ENCODE measurements at regions not wholly inside any gene's neighbourhood (a gene's known extent, or its start where the extent isn't known, plus 50 kb on each side); places are given as distances from the start of the nearest gene placed in this dataset.

DNA sequence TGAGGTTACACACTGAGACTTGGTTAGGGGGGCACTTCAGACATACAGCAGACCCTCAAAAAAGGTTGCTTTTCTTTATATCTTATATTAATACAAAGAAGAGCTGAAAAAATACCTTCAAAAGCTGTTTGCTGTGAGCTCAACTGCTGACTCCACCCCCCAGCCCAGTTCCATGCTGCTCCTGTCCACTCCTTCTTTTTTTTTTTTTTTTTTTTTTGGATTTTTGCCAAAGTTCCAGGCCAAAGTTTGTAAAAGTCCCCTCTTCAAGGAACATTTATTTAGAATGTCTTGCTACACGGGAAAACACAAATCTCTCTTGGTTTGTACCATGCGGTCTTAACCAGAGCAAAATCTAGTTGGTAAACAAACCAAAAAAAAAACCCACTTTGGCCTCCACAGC is 85.3 kb upstream of the AKAP12 start:
- no peaks in the 10 kb centered on the region for H3K36me3 ChIP-seq
- no peak overlapping the region for H3K4me3 ChIP-seq
- TF ChIP-seq, protein P1, sequence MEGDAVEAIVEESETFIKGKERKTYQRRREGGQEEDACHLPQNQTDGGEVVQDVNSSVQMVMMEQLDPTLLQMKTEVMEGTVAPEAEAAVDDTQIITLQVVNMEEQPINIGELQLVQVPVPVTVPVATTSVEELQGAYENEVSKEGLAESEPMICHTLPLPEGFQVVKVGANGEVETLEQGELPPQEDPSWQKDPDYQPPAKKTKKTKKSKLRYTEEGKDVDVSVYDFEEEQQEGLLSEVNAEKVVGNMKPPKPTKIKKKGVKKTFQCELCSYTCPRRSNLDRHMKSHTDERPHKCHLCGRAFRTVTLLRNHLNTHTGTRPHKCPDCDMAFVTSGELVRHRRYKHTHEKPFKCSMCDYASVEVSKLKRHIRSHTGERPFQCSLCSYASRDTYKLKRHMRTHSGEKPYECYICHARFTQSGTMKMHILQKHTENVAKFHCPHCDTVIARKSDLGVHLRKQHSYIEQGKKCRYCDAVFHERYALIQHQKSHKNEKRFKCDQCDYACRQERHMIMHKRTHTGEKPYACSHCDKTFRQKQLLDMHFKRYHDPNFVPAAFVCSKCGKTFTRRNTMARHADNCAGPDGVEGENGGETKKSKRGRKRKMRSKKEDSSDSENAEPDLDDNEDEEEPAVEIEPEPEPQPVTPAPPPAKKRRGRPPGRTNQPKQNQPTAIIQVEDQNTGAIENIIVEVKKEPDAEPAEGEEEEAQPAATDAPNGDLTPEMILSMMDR (IDR thresholded peaks at IDR 0.05; ENCODE audit: borderline replicate concordance) = no peak
- no peak overlapping the region for H3K27ac ChIP-seq (replicated peaks)
- H3K9me3 ChIP-seq (replicated peaks) = no peaks in the 10 kb centered on the region
- H3K4me1 ChIP-seq = peaks cover 5% of the 10 kb centered on the region
- no peaks in the 10 kb centered on the region for H3K27me3 ChIP-seq (ENCODE audit: low read depth)
- intact Hi-C loops (cut with micrococcal nuclease) = no loop called here
- peak; percentile 43 for DNase-seq

DNA sequence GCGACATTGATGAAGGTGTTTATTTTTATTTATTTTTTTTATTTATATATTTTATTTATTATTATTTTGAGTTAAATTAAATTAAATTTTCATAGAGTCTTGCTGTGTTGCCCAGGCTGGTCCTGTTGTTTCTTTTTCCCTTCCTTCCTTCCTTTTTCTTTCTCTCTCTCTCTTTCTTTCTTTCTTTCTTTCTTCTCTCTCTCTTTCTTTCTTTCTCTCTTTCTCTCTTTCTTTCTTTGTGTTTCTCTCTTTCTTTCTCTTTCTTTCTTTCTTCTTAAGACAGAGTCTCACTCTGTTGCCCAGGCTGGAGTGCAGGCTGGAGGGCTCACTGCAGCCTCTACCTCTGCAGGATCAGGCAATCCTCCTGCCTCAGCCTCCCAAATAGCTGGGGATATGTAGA is 84.7 kb upstream of the AKAP12 start:
- no peak for DNase-seq
- Histone ChIP-seq H3K9me3 (replicated peaks) (no peaks in the 10 kb centered on the region), H3K4me1 (peaks cover 5% of the 10 kb centered on the region), H3K27ac (replicated peaks) (no peak overlapping the region), H3K4me3 (no peak overlapping the region), H3K36me3 (no peaks in the 10 kb centered on the region), H3K27me3 (ENCODE audit: low read depth) (no peaks in the 10 kb centered on the region)
- intact Hi-C loops (cut with micrococcal nuclease) = no loop called here
- TF ChIP-seq, protein P1 (IDR thresholded peaks at IDR 0.05; ENCODE audit: borderline replicate concordance) = no peak

DNA sequence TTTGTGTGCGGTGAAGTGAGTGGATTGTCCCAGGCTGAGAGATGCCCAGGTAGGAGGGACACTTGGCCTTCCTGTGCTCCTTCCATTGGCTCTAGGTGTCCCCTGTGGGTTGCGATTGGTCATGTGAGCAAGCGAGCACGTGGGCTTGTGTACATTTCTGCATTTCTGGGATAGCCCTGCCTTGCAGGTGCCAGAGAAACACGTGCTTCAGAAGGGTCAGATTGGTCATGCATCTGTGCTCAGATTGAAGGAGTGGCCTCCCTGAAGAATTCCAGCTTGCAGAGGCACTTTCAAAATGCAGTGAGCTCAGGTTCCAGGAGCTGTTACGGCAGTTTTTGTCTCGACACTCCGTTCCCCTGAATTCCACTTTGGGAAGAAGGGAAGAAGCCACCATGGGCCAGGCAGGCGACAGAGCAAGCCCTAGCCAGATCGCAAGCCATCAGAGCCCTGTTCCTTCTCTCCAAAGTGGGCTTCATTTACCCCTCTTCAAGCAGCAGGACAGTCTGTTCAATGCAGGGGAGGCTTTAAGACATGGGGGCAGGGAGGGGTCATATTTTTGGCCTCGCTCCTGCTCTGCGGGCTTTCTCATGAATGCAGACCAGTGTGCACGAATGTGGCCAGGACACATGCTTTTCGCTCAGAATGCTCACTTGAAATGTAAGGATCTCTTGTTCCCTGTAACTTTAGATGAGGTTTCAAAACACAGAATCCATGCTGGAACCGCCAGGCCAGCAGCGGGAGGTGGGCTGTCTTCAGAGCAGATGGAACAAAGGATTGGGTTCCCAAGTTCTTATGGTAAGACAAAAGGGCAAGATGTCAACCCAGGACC is 78.6 kb upstream of the AKAP12 start:
- Histone ChIP-seq H3K27me3 (ENCODE audit: low read depth) (no peaks in the 10 kb centered on the region), H3K9me3 (replicated peaks) (no peaks in the 10 kb centered on the region), H3K36me3 (no peaks in the 10 kb centered on the region), H3K27ac (replicated peaks) (no peak overlapping the region), H3K4me3 (no peak overlapping the region), H3K4me1 (peaks cover 6% of the 10 kb centered on the region)
- TF ChIP-seq, protein P1 (IDR thresholded peaks at IDR 0.05; ENCODE audit: borderline replicate concordance) = no peak
- DNase-seq = no peak
- intact Hi-C loops (cut with micrococcal nuclease) = no loop called here

DNA sequence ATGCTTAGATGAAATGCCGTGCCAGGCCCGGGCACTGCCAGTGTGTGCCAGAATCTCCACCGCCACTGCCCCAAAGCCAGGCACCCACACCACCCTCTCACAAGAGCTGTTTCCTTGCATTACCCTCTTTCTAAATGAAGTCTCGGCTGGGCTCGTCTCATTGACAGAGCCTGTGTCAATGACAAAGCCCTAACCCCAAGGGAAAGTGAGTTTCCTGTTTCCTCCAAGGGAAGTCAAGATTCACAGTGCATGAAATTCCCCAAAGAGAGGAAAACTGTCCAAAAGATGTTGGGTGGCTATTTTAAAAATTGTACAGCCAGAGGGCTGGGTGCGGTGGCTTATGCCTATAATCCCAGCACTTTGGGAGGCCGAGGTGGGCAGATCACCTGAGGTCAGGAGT is 75.4 kb upstream of the AKAP12 start:
- Histone ChIP-seq H3K9me3 (replicated peaks) (no peaks in the 10 kb centered on the region), H3K4me1 (peaks cover 6% of the 10 kb centered on the region), H3K27me3 (ENCODE audit: low read depth) (no peaks in the 10 kb centered on the region), H3K4me3 (no peak overlapping the region), H3K27ac (replicated peaks) (no peak overlapping the region), H3K36me3 (no peaks in the 10 kb centered on the region)
- intact Hi-C loops (cut with micrococcal nuclease) = no loop called here
- TF ChIP-seq, protein P1 (IDR thresholded peaks at IDR 0.05; ENCODE audit: borderline replicate concordance) = no peak
- DNase-seq = no peak

DNA sequence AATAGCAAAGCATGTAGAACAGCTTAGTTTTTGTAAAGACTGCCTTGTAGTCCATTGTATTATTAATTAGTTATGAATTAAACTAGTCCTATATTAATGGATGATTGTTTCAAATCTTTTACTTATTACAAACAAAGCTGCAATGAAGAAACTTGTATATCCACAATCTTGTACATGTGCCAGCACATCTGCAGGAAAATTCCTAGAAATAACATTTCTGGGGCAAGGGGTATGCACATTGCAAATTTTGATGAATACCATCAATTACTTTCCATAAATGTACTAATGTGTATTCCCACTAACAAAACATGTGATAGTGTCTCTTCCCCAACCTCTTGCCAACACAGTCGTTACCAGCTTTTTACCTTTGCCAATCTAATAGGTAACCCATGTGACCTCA is 73.6 kb upstream of the AKAP12 start:
- H3K27ac ChIP-seq (replicated peaks) = no peak overlapping the region
- no peaks in the 10 kb centered on the region for H3K36me3 ChIP-seq
- intact Hi-C loops (cut with micrococcal nuclease) = no loop called here
- no peaks in the 10 kb centered on the region for H3K27me3 ChIP-seq (ENCODE audit: low read depth)
- no peaks in the 10 kb centered on the region for H3K9me3 ChIP-seq (replicated peaks)
- no peak overlapping the region for H3K4me3 ChIP-seq
- no peak for DNase-seq
- H3K4me1 ChIP-seq = peaks cover 6% of the 10 kb centered on the region
- TF ChIP-seq, protein P1 (IDR thresholded peaks at IDR 0.05; ENCODE audit: borderline replicate concordance) = no peak

Data from left ventricle myocardium inferior (tissue), 1 donor.